GM21576 (cell line): ENCODE measurements at regions not wholly inside any gene's neighbourhood (a gene's known extent, or its start where the extent isn't known, plus 50 kb on each side); places are given as distances from the start of the nearest gene placed in this dataset.

Experiments used
- ATAC-seq: cut with Tn5 transposase; IDR thresholded peaks from one replicate; pipeline ENCODE4 v1.9.1; 2021; ENCODE audit warnings: mild to moderate bottlenecking, moderate library complexity; ENCODE audit not compliant: unreplicated experiment

- ATAC-seq = no peak
These were observed 109.7 kb upstream of the GADL1 start for GRCh38 chr3:31004025-31004678.

GRCh38 chr3:31008994-31009393 lies 114.5 kb upstream of the GADL1 start:
- ATAC-seq = no peak

DNA sequence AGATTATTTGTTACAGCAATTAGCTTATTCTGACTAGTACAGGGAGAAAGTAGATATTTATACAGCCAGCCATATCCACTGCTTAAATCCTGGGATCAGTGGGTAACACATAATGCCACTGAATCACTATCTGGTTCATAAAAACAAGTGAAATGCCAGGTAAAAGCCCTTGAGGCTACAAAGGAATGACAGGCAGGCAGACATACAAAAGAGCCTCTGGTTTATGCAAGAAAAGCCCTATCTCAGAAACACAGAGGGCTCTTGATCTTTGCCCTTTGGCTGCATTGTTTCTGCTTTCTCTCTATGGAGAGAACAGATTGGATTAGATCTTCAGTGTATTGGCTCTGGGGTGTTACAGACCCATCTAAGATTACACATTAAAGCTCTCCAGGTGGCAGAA lies 115.4 kb upstream of the GADL1 start:
- ATAC-seq = no peak

- no peak for ATAC-seq
These were observed 116.0 kb upstream of the GADL1 start for GRCh38 chr3:31010491-31010890.

GRCh38 chr3:31011380-31011779 lies 116.9 kb upstream of the GADL1 start:
- ATAC-seq = no peak

- no peak for ATAC-seq
These were observed 118.6 kb upstream of the GADL1 start for GRCh38 chr3:31013090-31013489.

DNA sequence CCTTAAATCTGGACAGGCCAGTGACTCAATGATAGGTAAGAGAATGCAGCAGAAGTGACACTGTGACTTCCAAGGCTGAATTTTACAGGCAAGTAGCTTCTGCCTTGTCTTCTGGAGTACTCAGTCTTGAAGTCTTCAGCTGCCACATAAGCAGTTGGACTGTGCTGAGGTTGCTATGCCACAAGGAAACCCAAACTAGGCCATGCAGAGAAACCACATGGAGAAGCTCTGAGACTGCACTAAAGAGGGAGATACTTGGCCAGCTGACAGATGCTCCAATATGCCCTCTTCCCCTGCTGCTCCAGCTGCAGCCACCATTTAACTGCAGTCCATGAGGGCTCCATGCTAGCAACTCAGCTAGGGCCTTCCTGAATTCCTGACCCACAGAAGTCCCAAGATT lies 119.4 kb upstream of the GADL1 start:
- no peak for ATAC-seq

- no peak for ATAC-seq
These were observed 120.0 kb upstream of the GADL1 start for GRCh38 chr3:31014317-31015040.

DNA sequence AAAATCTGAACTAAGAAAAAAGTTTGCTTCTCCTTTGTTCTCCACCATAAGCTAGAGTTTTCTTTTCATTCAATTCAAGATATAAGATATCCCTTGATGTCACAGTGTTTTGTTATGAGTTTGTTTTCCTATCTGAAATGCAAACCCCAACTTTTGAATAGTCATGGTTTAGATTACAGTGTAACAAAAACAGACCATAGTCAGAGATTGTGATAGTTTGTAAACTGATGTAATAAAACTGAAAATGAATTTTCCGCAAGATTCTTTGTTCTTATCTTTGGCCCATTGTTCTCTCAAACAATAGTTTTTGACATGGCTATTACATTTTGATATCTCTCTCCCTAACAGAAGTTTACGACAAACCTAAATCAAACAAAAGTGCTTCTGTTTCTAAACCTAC lies 121.7 kb upstream of the GADL1 start:
- no peak for ATAC-seq

- ATAC-seq = no peak
These were observed 128.3 kb upstream of the GADL1 start for GRCh38 chr3:31022716-31023115.

DNA sequence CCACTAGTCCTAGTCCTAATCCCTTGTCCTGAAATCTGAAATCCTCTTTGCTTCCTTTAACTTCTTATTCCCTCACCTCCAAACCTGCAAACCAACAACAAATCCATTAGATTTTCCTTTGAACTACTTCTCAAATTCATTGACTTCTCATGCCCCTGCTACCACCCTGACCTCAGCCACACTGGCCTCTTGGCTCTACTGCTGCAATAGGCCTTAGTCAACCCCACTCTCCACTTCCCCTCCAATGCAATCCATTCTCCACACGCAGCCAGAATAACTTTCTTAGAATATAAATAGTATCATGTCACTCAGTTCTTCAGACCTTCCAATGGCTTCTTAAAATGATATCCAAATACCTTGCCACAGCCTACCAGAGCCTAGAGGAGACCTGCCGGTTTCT lies 131.1 kb upstream of the GADL1 start:
- no peak for ATAC-seq

DNA sequence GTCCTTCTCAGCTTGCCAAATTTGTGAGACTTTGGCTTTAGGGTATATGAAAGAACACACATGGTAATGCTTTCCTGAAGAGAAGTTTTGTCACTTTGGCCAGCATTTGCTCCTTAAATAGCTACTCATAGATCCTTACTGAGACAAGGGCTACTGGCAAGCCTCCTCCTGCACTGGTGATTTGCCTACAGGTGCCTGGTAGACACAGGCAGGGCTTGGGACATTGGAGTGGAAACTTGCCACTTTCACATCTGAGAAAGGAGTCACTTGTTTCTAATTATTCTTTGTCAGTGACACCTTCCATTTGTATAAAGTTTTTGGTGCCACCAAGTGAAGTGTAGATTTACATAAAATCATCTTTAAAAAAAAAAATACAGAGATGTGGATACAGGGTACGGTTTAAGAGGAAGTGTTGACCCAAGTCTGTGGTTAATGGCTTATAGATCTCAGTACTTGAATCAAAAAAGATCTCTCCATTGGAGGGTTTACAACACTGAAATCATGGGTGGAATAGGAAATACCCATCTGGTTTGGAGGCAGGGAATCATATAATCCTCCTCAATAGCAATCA lies 132.8 kb upstream of the GADL1 start:
- ATAC-seq = no peak

GRCh38 chr3:31027914-31028313 lies 133.5 kb upstream of the GADL1 start:
- no peak for ATAC-seq

GRCh38 chr3:31028766-31029165 lies 134.3 kb upstream of the GADL1 start:
- no peak for ATAC-seq

DNA sequence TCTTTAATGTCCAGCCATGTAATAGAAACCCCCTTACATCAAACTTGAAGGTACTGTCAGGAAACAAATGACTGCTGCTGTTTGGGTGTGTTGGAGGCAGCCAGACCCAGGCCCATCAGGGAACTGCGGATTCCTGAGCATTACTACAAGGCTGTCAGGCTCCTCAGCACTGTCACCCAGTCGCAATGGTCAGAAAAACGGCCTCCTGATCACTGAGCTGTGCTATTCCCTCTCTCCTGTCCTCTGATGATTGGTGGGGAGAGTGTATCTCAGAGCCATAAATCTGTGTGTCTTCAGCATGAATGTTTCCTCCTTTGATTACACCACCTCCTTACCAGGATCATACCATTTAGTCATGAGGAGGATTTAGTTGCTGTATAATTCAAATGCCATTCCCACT lies 135.2 kb upstream of the GADL1 start:
- no peak for ATAC-seq

GRCh38 chr3:31035681-31036080 lies 141.2 kb upstream of the GADL1 start:
- no peak for ATAC-seq

DNA sequence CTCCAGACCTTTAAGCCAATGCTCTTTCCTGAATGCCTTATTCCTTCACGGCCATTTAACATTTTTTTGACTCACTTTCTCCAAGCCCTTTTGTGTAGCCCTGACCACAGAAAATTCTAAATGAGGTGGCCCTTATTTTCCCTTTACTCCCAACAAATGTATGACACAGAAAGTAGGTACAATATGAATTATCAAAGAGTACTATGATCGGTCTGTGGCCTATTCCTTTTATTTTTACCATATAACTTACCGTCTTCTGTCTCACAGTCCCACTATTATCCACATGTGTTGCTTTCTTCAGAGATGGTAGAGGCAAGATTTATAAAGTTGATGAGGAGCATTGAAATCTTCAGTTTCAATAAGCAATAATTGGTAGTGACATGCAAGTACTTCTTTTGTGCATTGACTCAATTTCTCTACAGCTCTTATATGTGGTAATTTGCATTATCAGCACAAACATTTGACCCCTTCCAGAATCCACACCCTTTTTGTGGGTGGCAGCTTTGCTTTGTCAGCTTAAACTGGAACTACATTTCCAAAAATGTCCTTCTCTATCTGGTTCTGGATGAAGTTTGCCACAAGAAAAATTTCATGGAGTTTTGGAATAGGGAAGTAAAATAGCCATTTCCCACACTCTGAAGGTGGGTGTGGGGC lies 143.8 kb upstream of the GADL1 start:
- no peak for ATAC-seq

DNA sequence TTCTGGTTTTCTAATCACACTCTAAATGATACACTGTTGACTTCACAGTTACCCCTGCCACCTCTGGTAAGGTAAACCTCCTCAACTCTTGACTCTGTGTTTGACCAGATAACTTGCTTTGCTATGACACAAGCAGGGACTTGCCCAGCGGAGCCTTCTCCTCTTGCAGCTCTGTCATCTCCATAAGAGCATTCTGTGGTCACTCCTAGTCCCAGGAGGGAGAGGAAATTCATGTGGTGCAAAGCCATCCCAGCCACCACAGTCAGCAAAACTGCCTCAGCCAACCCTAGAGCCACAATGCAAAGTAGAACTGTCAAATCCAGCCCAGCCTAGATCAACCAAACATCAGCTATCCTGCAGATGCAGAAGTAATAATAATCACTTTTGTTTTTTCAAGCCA lies 144.7 kb upstream of the GADL1 start:
- no peak for ATAC-seq

DNA sequence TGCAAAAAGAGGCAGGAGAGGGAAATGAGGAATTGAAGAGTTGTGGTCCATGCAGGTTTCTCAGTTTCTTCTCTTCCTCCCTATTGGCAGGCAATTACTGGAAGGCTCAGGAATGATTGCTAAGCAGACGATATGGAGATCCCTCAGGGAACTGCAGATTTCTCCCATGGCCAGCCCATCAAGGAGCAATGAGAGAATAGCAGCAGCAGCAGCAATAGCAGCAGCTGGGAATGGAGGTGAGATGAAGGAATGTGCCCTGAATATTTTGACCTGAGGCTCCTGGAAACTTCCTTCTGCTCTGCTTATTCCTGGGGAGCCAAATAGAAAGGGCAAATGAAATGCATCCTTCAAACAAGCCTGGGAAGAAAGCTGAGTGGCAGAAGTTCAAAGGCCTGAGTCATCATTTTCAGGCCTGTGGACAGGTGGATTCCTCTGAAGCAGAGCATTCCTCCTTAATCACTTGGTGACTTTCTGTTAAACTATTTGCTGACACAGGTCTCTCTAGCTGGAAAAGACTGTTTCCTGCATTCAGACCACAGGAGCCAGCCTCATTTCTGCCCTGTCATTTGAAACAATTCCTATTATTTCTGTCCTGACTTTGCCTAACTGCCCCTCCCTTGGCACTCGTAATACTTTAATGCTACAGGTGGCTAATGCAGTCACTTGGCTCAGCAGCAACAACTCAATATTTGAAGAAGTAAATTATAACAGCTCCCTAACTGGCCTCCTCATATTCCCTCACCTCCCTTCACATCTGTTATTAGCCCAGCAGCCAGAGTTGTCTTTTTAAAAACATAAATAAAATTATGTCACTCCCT lies 146.9 kb upstream of the GADL1 start:
- no peak for ATAC-seq

DNA sequence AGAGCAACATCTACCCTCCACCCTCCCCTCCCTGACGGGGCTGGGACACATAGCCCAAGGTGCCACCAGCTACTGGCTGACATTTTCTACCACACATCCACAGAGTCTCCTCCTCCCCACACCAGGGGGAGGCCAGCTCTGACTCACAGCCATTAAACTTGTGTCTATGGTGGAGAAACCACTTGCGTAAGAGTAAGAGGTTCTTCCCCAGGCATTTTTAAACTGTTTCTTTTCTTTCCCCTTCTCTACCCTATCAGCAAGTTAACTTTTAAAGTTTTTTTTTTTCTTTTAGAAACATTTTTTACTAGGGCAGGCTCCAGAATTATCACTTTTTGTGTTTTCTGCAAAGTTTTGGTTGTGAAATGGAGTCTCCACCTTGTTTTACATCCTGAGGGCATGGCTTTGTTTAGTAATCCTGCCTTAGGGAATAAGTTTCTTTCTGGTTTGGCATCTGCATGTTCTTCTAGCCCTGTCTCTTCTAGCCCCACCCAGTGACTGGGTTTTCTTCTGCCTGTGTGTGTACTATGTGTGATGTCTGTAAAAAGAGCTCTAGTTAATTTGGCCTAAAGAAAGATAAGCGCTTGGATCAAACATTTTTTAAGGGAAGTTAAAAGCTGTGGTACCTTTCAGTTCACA lies 148.8 kb upstream of the GADL1 start:
- no peak for ATAC-seq

DNA sequence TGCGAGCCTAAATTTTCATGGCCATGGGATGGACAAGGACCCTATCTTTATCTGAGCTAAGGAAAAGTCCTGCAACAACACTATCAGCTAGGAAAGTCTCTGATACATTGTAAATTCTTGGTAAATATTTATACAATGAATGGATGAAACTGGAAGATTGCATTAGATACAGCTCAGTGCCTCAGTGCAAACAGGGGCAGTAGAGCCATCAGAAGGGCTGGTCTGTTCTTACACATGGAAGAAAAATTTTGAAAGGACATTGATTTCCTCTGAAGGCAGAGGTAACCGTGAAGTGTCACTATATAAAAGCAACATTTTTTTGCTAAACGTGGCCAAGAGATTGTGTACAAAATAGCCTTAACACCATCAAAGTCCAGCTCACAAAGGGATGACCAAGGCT lies 153.2 kb upstream of the GADL1 start:
- ATAC-seq = no peak
